HFF-Myc (cell line): ENCODE measurements at regions not wholly inside any gene's neighbourhood (a gene's known extent, or its start where the extent isn't known, plus 50 kb on each side); places are given as distances from the start of the nearest gene placed in this dataset.

Source experiments
- DNase-seq: peaks from one replicate; pipeline ENCODE4 v3.0.0-alpha.2; 2011; ENCODE audit warnings: low read depth; ENCODE audit errors: extremely low read depth
- H3K4me3 ChIP-seq: replicated peaks from 2 replicates; pipeline ENCODE4 v1.5.1; 2011; ENCODE audit warnings: low read depth, mild to moderate bottlenecking, control low read depth, low read length
- TF ChIP-seq, protein P1 (sequence below): IDR thresholded peaks from 2 replicates; pipeline ENCODE4 v1.5.1; 2012; ENCODE audit warnings: mild to moderate bottlenecking, low read depth, low read length, control low read depth; ENCODE audit errors: missing control alignments

DNA sequence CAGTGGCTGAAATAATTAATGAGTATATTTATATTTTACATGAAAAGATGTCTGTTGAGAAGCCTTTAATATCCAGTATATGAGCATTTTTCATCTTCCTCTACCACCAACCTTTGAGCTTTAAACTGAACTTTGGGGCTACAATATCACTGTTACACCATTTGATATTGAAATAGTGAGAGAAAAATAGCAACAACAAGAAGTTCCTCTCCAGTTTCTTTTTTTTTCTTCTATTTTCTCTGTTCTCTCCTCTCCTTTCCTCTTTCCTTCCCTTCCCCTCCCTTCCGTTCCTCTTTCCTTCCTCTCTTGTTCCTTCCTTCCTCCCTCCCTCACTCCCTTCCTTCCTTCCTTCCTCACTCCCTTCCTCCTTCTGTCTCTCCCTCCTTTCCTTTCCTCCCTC is 1591.4 kb downstream of the PLA2G4A start:
- no peak for DNase-seq
- TF ChIP-seq, protein P1, sequence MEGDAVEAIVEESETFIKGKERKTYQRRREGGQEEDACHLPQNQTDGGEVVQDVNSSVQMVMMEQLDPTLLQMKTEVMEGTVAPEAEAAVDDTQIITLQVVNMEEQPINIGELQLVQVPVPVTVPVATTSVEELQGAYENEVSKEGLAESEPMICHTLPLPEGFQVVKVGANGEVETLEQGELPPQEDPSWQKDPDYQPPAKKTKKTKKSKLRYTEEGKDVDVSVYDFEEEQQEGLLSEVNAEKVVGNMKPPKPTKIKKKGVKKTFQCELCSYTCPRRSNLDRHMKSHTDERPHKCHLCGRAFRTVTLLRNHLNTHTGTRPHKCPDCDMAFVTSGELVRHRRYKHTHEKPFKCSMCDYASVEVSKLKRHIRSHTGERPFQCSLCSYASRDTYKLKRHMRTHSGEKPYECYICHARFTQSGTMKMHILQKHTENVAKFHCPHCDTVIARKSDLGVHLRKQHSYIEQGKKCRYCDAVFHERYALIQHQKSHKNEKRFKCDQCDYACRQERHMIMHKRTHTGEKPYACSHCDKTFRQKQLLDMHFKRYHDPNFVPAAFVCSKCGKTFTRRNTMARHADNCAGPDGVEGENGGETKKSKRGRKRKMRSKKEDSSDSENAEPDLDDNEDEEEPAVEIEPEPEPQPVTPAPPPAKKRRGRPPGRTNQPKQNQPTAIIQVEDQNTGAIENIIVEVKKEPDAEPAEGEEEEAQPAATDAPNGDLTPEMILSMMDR = no peak
- no peak overlapping the region for H3K4me3 ChIP-seq

DNA sequence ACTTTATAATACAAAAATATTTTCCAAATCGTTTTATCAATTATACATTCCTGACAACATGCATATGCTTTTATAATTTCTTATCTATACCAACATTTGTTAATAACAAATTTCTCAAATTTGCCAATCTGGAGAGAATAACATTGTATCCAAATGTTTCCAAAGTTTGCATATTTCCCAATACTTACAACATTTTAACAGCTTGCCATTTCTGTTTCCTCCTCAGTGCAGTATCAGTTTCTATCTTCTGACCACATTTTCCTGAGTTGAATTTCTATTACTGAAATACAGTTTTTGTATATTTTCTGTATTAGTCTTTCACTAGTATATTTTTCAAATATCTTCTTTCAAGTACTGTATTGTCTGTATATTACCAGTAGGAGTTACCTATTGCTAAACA is 1594.3 kb downstream of the PLA2G4A start:
- TF ChIP-seq, protein P1 = no peak
- no peak overlapping the region for H3K4me3 ChIP-seq
- no peak for DNase-seq

DNA sequence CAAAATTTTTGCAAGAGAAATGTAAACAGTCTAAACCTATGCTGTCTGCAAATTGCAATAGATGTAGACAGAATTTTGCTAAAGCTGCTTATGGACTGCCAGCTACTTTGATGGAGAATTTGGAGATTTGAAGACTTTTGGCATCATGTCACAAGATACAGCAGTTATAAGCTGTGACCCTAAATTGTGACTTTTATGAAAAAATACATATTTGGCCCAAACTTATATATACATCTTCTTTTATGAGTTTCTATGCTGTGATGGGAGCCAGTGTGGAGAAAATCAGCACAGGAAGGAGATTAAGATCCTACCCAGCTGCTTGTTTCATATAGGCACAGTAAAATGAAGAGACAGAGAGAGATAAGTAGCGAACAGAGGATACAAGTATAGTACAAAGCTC is 1595.4 kb downstream of the PLA2G4A start:
- TF ChIP-seq, protein P1 = no peak

DNA sequence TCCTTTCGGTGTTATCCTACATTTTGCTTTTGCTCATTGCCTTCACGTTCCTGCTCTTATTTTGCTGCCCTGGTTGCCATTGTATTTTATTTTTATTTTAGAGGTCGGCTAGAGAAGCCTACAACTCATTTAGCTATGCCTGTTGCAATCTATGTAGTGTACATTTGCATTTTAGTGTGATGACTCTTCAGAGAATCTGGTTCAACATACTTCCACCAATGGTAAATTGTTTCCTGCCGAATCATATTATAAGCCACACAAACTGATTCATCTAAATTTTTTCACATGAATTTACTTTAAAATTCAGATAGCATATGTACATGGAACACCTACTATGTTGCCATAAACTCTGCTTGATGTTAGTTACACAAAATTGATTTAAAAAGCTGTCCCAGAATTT is 1596.9 kb downstream of the PLA2G4A start:
- no peak overlapping the region for H3K4me3 ChIP-seq
- no peak for DNase-seq
- TF ChIP-seq, protein P1 = no peak

More for the DNA sequence above, 1595.4 kb downstream of the PLA2G4A start:
- DNase-seq = no peak
- no peak overlapping the region for H3K4me3 ChIP-seq

DNA sequence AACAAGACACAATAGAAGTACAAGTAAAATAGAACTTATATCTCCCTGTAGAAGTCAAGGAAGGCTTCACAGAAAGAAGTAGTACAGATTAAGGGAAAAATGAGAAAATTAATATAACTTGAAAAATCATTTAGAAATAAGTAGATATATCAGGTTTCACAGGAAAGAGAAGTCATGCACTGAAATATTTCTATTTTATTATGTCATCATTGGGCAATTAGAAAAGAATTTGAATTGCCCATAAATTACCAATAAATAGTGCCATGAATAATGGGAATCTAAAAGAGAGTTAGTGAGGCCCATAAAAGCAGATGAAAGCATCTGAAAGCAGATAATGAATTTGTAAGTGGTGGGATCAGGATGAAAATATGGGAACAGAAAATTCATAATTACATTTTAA is 1597.8 kb downstream of the PLA2G4A start:
- H3K4me3 ChIP-seq = no peak overlapping the region
- TF ChIP-seq, protein P1 = no peak
- no peak for DNase-seq

DNA sequence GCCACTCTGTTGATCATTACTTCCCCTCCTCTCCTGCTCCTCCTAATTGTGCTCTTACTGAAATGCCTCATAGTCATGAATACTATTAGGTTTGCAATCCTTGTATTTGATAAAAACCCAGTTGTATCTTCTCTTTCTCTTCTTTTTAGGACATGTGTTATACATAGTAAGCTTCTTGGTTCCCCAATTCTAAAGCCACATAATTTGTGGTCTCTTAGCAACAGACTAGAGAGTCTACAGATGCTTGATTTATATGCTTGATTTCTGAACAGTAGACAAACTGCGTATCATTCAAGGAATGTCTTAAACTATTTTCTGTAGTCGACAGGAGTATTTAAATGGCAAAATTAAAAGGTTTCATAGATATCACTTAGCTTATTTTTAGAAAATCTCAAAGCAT is 1598.9 kb downstream of the PLA2G4A start:
- H3K4me3 ChIP-seq = no peak overlapping the region
- no peak for DNase-seq
- TF ChIP-seq, protein P1 = no peak

DNA sequence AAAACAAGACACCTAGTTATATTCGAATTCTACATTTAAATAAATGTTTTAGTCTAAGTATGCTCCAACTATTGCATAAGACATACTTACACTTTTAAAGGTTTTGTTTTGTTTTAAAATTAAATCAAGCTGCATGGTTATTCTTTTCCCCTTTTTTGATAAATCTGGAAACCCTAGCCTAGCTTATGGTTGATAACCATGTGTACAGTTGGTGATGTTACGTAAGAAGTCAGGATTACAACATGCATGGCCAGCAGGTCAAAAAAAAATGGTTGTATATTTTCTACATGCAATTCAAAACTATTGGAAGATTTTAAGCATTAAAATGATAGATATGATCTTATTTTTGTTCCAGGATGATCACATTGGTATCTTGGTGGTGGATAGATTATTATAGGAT is 1600.6 kb downstream of the PLA2G4A start:
- TF ChIP-seq, protein P1 = no peak
- no peak overlapping the region for H3K4me3 ChIP-seq
- no peak for DNase-seq
